ENCODE measurements at regions not wholly inside any gene's neighbourhood (a gene's known extent, or its start where the extent isn't known, plus 50 kb on each side); places are given as distances from the start of the nearest gene placed in this dataset.
"Not testable (repeated sequence)": the region's sequence is repeated elsewhere in the genome, so short reads cannot be mapped to it uniquely, and the experiment has no call there.

DNA sequence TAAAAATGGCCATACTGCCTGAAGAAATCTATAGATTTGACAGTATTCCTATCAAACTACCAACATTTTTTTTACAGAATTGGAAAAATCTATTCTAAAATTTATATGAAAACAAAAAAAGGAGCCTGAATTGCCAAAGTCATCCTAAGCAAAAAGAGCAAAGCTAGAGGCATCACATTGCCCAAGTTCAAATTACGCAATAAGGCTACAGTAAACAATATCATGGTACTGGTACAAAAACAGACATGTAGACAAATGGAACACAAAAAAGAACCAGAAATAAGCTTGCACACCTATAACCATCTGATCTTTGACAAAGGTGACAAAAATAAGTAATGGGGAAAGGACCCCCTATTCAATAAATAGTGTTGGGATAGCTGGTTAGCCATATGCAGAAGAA is 50.2 kb upstream of the THSD7B start:
- DNase-seq = no peak

- DNase-seq = no peak
These were observed 50.8 kb upstream of the THSD7B start for GRCh38 chr2:136714452-136714951.

GRCh38 chr2:136713739-136714138 is 51.6 kb upstream of the THSD7B start:
- DNase-seq = no peak

- DNase-seq = no peak
These were observed 60.0 kb upstream of the THSD7B start for GRCh38 chr2:136705336-136705735.

- no peak for DNase-seq
These were observed 62.1 kb upstream of the THSD7B start for GRCh38 chr2:136703214-136703613.

DNA sequence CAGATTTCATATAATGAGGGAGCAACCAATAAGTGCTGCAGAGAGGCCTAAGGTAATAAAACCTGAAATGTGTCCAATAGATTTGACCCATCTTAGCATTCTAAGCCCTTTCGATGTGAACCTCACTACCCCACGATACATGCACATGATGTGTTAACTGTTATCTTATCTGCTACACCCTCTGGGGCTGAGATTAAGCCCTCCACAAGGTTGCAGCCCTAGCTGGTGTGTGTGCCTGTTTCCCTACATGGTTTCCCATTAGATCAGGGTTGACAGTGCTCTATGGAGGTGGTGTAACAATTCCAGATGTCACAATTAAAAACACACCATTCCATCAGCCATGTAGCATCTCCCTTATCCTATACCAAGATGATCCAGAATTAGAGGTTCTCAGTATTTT is 68.9 kb upstream of the THSD7B start:
- no peak for DNase-seq

GRCh38 chr2:136693966-136694365 is 71.4 kb upstream of the THSD7B start:
- no peak for DNase-seq

DNA sequence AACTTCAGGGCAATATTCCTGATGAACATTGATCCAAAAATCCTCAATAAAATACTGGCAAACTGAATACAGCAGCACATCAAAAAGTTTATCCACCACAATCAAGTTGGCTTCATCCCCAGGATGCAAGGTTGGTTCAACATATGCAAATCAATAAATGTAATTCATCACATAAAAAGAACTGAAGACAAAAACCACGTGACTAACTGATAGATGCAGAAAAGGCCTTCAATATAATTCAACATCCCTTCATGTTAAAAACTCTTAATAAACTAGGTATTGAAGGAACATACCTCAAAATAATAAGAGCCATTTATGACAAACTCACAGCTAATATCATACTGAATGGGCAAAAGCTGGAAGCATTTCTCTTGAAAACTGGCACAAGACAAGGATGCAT is 85.3 kb upstream of the THSD7B start:
- DNase-seq = not testable (repeated sequence)

- DNase-seq = no peak
These were observed 99.6 kb upstream of the THSD7B start for GRCh38 chr2:136665736-136666135.

- no peak for DNase-seq
These were observed 100.5 kb upstream of the THSD7B start for GRCh38 chr2:136664713-136665405.

DNA sequence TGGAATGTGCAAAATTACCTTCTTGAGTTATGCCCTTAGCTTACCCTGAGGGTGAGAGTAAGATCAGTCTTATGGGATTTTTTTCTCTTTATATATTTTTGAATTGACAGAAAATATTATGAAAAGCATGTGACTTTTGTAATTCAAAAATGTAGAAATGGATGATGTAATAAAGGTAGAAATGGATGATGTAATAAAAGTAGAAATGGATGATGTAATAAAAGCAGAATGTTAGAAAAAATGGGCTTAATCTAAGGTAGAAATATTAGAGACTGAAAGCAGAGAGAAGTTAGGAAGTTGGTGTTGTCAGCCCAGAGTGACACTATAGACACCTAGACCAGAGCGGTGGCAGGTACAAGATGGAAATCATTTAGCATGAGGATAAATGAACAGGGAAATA is 107.1 kb upstream of the THSD7B start:
- no peak for DNase-seq

DNA sequence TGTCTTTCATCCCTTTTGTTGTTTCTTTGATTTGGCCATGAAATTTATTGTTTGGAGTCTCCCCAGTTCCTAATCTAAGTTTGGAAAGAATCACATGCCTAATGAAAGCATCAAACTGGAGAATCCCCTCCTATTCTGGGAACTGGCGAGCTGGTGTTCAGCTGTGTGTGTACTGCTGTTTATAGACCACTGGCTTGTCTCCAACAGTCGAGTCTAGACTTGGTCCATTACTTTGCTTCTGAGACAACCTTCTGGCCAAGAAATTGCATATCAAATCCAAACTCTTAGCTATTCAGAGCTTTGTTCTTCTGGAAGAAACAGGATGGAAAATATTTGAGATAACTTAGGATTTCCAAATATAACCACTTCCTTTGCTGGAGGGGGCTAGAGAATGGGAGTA is 111.5 kb upstream of the THSD7B start:
- no peak for DNase-seq

DNA sequence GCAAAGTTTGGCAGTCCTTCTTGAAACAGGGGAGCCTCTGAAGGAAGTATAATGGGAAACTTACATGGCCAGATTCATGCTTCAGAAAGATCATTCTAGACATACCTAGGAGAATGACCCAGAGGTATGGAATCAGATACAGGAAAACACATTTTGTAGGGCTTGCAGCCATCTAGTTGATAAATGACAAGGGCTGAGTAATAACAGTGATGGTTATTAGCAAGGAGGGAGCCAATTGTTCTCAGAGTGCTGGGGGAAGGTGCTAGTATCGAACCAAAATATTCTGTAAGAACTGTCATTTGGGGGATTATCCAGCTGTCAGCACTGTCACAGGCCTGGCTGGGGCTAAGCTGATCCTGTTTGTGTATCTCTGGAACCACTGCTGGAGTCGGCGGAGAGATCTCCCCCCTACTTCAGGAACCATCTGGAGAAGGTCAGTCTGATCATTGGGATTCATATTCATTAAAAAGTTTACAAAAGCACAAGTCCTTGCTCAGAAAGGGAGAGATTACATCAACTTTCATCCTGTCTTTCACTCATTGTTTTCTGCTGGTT is 113.8 kb upstream of the THSD7B start:
- DNase-seq = no peak

DNA sequence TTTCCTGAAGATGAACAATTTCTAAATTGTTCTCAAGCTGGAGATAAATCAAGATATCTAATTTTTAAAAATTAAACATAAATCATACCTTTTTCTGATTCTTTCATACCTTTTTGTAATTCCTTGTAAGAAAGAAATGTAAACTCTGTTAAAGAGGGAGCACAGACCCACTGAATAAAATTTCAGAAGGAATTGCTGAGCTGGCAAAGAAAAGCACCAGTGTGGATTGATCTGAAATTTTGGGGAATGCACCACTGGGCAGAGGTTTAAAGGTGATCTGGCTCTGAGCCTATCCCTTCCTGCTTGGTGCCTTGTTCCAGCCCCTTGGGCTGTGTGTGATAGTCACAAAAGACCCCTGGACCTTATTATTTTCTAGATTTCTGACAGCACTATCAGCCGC is 118.3 kb upstream of the THSD7B start:
- no peak for DNase-seq

GRCh38 chr2:136645236-136645828 is 120.0 kb upstream of the THSD7B start:
- no peak for DNase-seq

DNA sequence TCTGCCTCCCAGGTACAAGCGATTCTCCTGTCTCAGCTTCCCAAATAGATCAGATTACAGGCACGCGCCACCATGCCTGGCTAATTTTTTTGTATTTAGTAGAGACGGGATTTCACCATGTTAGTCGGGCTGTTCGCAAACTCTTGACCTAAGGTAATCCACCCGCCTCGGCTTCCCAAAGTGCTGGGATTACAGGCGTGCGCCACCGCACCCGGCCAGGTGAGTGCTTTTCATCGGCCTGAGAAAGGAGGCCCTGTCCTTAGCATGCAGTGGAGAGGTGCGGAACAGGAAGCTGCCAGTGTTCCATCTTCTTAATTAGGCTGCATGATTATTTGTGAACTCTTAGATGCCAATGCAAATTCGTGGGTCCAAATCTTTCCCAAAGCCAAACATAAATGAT is 125.7 kb upstream of the THSD7B start:
- DNase-seq = no peak

GRCh38 chr2:136638193-136638592 is 127.2 kb upstream of the THSD7B start:
- DNase-seq = no peak

- DNase-seq = no peak
These were observed 127.9 kb upstream of the THSD7B start for GRCh38 chr2:136637402-136637801.

- no peak for DNase-seq
These were observed 136.9 kb upstream of the THSD7B start for GRCh38 chr2:136628490-136628889.

DNA sequence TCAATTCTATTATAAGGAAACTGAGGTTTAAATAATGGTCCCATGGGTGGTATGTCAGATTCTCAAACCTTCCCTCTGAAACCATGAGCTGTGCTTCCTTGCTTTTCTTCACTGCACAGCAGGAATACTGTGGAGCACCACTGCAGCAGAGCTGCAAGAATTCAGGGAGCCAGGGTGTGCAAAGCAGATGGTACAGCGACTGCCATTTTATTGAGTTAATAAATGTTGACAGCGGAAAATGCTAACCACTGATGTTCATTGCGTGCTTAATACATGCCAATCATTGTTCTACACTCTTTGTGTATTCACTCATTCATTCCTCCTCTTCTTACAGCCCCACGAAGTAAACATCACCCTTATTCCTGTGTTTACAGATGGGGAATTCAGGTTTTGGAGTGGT is 152.2 kb upstream of the THSD7B start:
- no peak for DNase-seq

DNA sequence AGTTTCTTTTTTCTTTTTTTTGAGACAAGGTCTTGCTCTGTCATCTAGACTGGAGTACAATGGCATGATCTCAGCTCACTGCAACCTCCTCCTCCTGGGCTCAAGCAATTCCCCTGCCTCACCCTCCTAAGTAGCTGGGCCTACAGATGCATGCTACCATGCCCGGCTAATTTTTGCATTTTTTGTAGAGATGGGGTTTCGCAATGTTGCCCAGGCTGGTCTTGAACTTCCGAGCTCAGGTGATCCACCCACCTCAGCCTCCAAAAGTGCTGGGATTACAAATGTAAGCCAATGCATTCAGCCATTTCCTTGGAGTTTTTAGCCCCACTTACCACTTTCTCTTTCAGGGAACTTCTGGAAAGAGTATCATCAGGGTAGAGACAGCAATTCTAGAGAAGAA is 153.3 kb upstream of the THSD7B start:
- no peak for DNase-seq

DNA sequence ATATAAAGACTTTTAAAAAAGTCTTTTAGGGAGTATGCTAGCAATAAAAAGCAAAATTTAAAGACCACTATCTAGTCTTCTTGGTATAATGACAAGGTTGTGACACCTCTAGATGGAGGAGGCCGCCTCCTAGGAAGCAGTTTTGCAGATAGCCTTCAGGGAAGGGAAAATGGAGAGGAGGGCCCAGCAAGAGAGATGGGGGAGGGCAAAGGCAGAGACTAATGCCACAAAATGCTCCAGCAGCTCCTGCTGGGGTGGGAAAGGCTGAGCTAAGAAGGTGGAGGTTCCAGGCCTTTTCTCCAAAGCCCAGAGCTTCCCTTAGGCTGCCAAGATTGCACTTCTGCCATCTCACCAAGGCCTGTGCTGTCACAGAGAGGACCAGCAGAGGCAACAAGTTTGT is 153.9 kb upstream of the THSD7B start:
- no peak for DNase-seq

- DNase-seq = no peak
These were observed 182.6 kb upstream of the THSD7B start for GRCh38 chr2:136582628-136583205.

DNA sequence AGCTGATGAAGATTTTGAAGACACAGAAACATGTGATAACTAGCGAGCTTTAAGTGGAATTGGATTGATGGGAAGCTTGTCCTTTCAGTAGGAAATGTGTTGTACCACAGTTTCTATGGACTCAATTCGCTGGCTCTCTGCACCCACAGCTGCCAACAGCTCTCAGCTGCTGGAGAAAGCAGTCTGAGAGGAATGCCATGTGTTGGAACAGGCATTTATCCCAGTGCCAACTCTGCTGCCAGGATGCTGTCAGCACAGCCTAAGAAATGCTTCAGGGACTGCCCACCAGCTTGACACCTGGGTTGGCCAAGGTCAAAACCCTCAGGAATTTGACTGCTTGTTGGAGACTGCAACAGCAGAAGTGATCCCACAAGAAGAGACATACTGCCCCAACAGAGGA is 193.0 kb upstream of the THSD7B start:
- DNase-seq = no peak

Measured in bone marrow (tissue), 2 donors.